ENCODE measurements at regions not wholly inside any gene's neighbourhood (a gene's known extent, or its start where the extent isn't known, plus 50 kb on each side); places are given as distances from the start of the nearest gene placed in this dataset.

GRCh38 chr7:131035088-131035770 is 292.4 kb upstream of the MKLN1 start:
- TF ChIP-seq CTCF (IDR thresholded peaks at IDR 0.05) (no peak), ZFX (IDR thresholded peaks at IDR 0.05; ENCODE audit: borderline replicate concordance) (no peak)

All from 22Rv1 (cell line).